Kidney (tissue), 13 donors: ENCODE measurements at regions not wholly inside any gene's neighbourhood (a gene's known extent, or its start where the extent isn't known, plus 50 kb on each side); places are given as distances from the start of the nearest gene placed in this dataset.
A peak's percentile ranks its signal among the peaks of the same experiment; 100 is the strongest.

ENCODE experiments used
- DNase-seq, 5 donors: peaks; one replicate each; pipeline ENCODE4 v3.0.0-alpha.2; 2013 to 2020
- FAIRE-seq: peaks from 2 replicates; lab custom pipeline; 2012; peaks lifted over from hg19 to GRCh38; lab: Jason Lieb, UNC
- H3K27ac ChIP-seq, 2 donors: one replicate each; pipeline ENCODE4 v1.7.0; 2013; ENCODE audit warnings: low read depth in 2 of 2, low read length in 2 of 2, inconsistent platforms in 1 of 2
- H3K27me3 ChIP-seq: one replicate; pipeline ENCODE4 v1.7.1; 2013; ENCODE audit warnings: low read length, inconsistent platforms; ENCODE audit not compliant: control insufficient read depth, insufficient read depth
- H3K36me3 ChIP-seq, 3 donors: one replicate each; pipeline versions ENCODE4 v1.7.0 to v1.7.1; 2013; ENCODE audit warnings: low read length in 3 of 3, control low read depth in 1 of 3, inconsistent platforms in 1 of 3; ENCODE audit not compliant: insufficient read depth in 3 of 3, control insufficient read depth in 2 of 3
- H3K4me1 ChIP-seq, 3 donors: one replicate each; pipeline versions ENCODE4 v1.7.0 to v1.7.1; 2013; ENCODE audit warnings: low read length in 3 of 3, inconsistent platforms in 1 of 3, low read depth in 1 of 3; ENCODE audit not compliant: control insufficient read depth in 2 of 3, insufficient read depth in 2 of 3
- H3K4me3 ChIP-seq, 3 donors: one replicate each; pipeline versions ENCODE4 v1.7.0 to v1.8.1; 2013; ENCODE audit warnings: low read length in 3 of 3, control low read depth in 1 of 3, inconsistent platforms in 1 of 3
- H3K9ac ChIP-seq, 3 donors: one replicate each; pipeline versions ENCODE4 v1.7.0 to v1.7.1; 2013; ENCODE audit warnings: low read length in 3 of 3, control low read depth in 1 of 3, inconsistent platforms in 1 of 3
- H3K9me3 ChIP-seq, 3 donors: one replicate each; pipeline versions ENCODE4 v1.7.0 to v1.7.1; 2013; ENCODE audit warnings: low read length in 3 of 3, control low read depth in 1 of 3, inconsistent platforms in 1 of 3; ENCODE audit not compliant: control insufficient read depth in 2 of 3, insufficient read depth in 1 of 3
- intact Hi-C: fragments of 100-400 bp; cut with DNase I; formaldehyde crosslinking; loops from one replicate; pipeline ENCODE4 v1.11.1; 2022
- TF ChIP-seq, protein P1 (sequence below): IDR thresholded peaks from 3 replicates; pipeline ENCODE4 v1.5.1; 2012; ENCODE audit warnings: mild to moderate bottlenecking, moderate library complexity, borderline replicate concordance; ENCODE audit not compliant: insufficient read depth; ENCODE audit errors: extremely low read depth
- donor health status: control.
- donor health status: control.
- donor health status: control.
- donor health status: control.
- donor health status: control.
- donor health status: DM: yes; HTN: yes; CAD: no.
- donor health status: Normal renal cell carcinoma (clear cell type).

DNA sequence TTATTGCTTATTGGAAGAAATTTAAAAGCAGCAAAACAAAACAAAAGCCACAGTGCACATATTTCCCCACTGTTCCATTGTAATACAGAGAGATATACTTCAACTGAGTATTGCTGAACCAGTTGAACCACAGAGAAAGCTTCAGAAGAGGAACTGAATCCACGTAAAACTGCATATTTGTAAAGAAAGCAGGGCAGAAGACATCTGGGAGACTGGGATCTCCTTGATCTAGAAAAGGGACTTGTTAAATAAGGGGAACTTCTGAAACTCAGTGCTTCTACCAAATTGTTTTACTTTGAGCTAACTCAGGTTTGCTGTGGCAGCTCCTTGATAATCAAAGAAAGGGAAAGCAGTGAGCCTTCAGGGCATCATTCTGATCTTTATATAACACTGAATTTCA lies 411.1 kb upstream of the MDGA2 start:
- Histone ChIP-seq H3K4me1 (no peaks in the 10 kb centered on the region), H3K4me3 (no peak overlapping the region), H3K27ac (no peak overlapping the region), H3K9ac (no peak overlapping the region), H3K36me3 (no peaks in the 10 kb centered on the region), H3K27me3 (no peaks in the 10 kb centered on the region), H3K9me3 (no peaks in the 10 kb centered on the region)
- FAIRE-seq = no peak
- DNase-seq = no peak
- intact Hi-C loops = no loop called here
- TF ChIP-seq, protein P1, sequence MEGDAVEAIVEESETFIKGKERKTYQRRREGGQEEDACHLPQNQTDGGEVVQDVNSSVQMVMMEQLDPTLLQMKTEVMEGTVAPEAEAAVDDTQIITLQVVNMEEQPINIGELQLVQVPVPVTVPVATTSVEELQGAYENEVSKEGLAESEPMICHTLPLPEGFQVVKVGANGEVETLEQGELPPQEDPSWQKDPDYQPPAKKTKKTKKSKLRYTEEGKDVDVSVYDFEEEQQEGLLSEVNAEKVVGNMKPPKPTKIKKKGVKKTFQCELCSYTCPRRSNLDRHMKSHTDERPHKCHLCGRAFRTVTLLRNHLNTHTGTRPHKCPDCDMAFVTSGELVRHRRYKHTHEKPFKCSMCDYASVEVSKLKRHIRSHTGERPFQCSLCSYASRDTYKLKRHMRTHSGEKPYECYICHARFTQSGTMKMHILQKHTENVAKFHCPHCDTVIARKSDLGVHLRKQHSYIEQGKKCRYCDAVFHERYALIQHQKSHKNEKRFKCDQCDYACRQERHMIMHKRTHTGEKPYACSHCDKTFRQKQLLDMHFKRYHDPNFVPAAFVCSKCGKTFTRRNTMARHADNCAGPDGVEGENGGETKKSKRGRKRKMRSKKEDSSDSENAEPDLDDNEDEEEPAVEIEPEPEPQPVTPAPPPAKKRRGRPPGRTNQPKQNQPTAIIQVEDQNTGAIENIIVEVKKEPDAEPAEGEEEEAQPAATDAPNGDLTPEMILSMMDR = no peak

- TF ChIP-seq, protein P1 = no peak
- intact Hi-C loops = no loop called here
- no peak overlapping the region for H3K27ac ChIP-seq
- H3K9ac ChIP-seq = no peak overlapping the region
- H3K36me3 ChIP-seq = no peaks in the 10 kb centered on the region
- FAIRE-seq (no peak), DNase-seq (no peak)
- H3K4me1 ChIP-seq = no peaks in the 10 kb centered on the region
- H3K4me3 ChIP-seq = no peak overlapping the region
- no peaks in the 10 kb centered on the region for H3K9me3 ChIP-seq
- H3K27me3 ChIP-seq = no peaks in the 10 kb centered on the region
Observed at GRCh38 chr14:48075487-48075886, 400.1 kb upstream of the MDGA2 start.

GRCh38 chr14:48052973-48053372 lies 377.6 kb upstream of the MDGA2 start:
- peak in 1 of 5 donors; percentile 4 for DNase-seq
- H3K27ac ChIP-seq = no peak overlapping the region
- intact Hi-C loops = no loop called here
- no peaks in the 10 kb centered on the region for H3K36me3 ChIP-seq
- H3K4me1 ChIP-seq = no peaks in the 10 kb centered on the region
- no peaks in the 10 kb centered on the region for H3K9me3 ChIP-seq
- TF ChIP-seq, protein P1 = no peak
- FAIRE-seq = no peak
- H3K4me3 ChIP-seq = no peak overlapping the region
- H3K27me3 ChIP-seq = no peaks in the 10 kb centered on the region
- no peak overlapping the region for H3K9ac ChIP-seq

- TF ChIP-seq, protein P1 = no peak
- Histone ChIP-seq H3K4me3 (no peak overlapping the region), H3K36me3 (no peaks in the 10 kb centered on the region), H3K9me3 (no peaks in the 10 kb centered on the region), H3K27me3 (no peaks in the 10 kb centered on the region), H3K4me1 (no peaks in the 10 kb centered on the region), H3K9ac (no peak overlapping the region), H3K27ac (no peak overlapping the region)
- DNase-seq = peak in 1 of 5 donors; percentile 50
- no peak for FAIRE-seq
- intact Hi-C loops = no loop called here
Observed at GRCh38 chr14:48035836-48036235, 360.4 kb upstream of the MDGA2 start.
